Calu3 (cell line): ENCODE measurements at regions not wholly inside any gene's neighbourhood (a gene's known extent, or its start where the extent isn't known, plus 50 kb on each side); places are given as distances from the start of the nearest gene placed in this dataset.

ENCODE experiments used
- BruUV-seq: library from RNA; stranded (reverse); fragments of 400-500 nt; replicated peaks from 2 replicates; lab custom pipeline; 2021; lab: Mats Ljungman, UMichigan
- CTCF ChIA-PET: fragments of 300-600 bp; sonication (Branson Sonifier 250); formaldehyde crosslinking; loops from one replicate; lab custom pipeline; 2022; ENCODE audit warnings: antibody characterized with exemption; lab: Charles Lee
- DNase-seq: peaks from one replicate; pipeline ENCODE4 v3.0.0; 2022
- H3K27ac Mint-ChIP-seq: one replicate; pipeline ENCODE4 v1.8.0; 2022; ENCODE audit warnings: mixed read lengths; ENCODE audit not compliant: unreplicated experiment
- H3K27me3 Mint-ChIP-seq: one replicate; pipeline ENCODE4 v1.8.0; 2022; ENCODE audit warnings: mixed read lengths; ENCODE audit not compliant: unreplicated experiment
- H3K36me3 Mint-ChIP-seq: one replicate; pipeline ENCODE4 v1.8.0; 2022; ENCODE audit warnings: mild to moderate bottlenecking, moderate library complexity, mixed read lengths; ENCODE audit not compliant: insufficient read depth, unreplicated experiment
- H3K4me1 Mint-ChIP-seq: one replicate; pipeline ENCODE4 v1.8.0; 2022; ENCODE audit warnings: mild to moderate bottlenecking, low read depth, mixed read lengths; ENCODE audit not compliant: unreplicated experiment
- H3K4me3 Mint-ChIP-seq: one replicate; pipeline ENCODE4 v1.8.0; 2022; ENCODE audit warnings: mild to moderate bottlenecking, low read depth, moderate library complexity, mixed read lengths; ENCODE audit not compliant: unreplicated experiment
- H3K9me3 Mint-ChIP-seq: one replicate; pipeline ENCODE4 v1.8.0; 2022; ENCODE audit warnings: low read depth, mixed read lengths; ENCODE audit not compliant: unreplicated experiment
- intact Hi-C: fragments of 100-400 bp; cut with micrococcal nuclease; formaldehyde crosslinking; loops from one replicate; pipeline ENCODE4 v1.10.0; 2022; ENCODE audit not compliant: unreplicated experiment
- TF ChIP-seq, protein P1 (sequence below): fragments of 200-600 bp; IDR thresholded peaks from one replicate; pipeline ENCODE4 v1.8.0; 2022; ENCODE audit warnings: antibody characterized with exemption; ENCODE audit not compliant: unreplicated experiment

GRCh38 chr6:28725890-28726348 is 197.9 kb downstream of the TRIM27 start:
- Mint-ChIP-seq H3K4me3 (no peak overlapping the region), H3K36me3 (peaks cover 17% of the 10 kb centered on the region), H3K27me3 (peaks cover under 1% of the 10 kb centered on the region), H3K9me3 (no peaks in the 10 kb centered on the region), H3K4me1 (no peaks in the 10 kb centered on the region), H3K27ac (no peak overlapping the region)
- intact Hi-C loops, result loop anchor here (10.0 kb wide), 1 partner anchor 219 kb away; no protein-coding TSS in a partner anchor
- TF ChIP-seq, protein P1, sequence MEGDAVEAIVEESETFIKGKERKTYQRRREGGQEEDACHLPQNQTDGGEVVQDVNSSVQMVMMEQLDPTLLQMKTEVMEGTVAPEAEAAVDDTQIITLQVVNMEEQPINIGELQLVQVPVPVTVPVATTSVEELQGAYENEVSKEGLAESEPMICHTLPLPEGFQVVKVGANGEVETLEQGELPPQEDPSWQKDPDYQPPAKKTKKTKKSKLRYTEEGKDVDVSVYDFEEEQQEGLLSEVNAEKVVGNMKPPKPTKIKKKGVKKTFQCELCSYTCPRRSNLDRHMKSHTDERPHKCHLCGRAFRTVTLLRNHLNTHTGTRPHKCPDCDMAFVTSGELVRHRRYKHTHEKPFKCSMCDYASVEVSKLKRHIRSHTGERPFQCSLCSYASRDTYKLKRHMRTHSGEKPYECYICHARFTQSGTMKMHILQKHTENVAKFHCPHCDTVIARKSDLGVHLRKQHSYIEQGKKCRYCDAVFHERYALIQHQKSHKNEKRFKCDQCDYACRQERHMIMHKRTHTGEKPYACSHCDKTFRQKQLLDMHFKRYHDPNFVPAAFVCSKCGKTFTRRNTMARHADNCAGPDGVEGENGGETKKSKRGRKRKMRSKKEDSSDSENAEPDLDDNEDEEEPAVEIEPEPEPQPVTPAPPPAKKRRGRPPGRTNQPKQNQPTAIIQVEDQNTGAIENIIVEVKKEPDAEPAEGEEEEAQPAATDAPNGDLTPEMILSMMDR, result no peak
- peak; percentile 38 for DNase-seq
- CTCF ChIA-PET, result no interaction called here
- BruUV-seq, result no TSS peak

GRCh38 chr6:28726569-28727309 is 197.0 kb downstream of the TRIM27 start:
- no peak for DNase-seq
- no peak overlapping the region for H3K4me3 Mint-ChIP-seq
- H3K27ac Mint-ChIP-seq, result no peak overlapping the region
- intact Hi-C loops, result loop anchor here (10.0 kb wide), 1 partner anchor 218 kb away; no protein-coding TSS in a partner anchor
- CTCF ChIA-PET, result interaction anchor here (0.6 kb wide), 1 partner anchor 50 kb away, joined by 3 read pairs; no protein-coding TSS in a partner anchor
- BruUV-seq, result no TSS peak
- H3K9me3 Mint-ChIP-seq, result no peaks in the 10 kb centered on the region
- TF ChIP-seq, protein P1, result no peak
- peaks cover 9% of the 10 kb centered on the region for H3K27me3 Mint-ChIP-seq
- no peaks in the 10 kb centered on the region for H3K4me1 Mint-ChIP-seq
- H3K36me3 Mint-ChIP-seq, result peaks cover 17% of the 10 kb centered on the region

GRCh38 chr6:28727559-28728211 is 196.1 kb downstream of the TRIM27 start:
- TF ChIP-seq, protein P1, result no peak
- Mint-ChIP-seq H3K27ac (peak overlapping the region; percentile 96), H3K27me3 (peaks cover 18% of the 10 kb centered on the region), H3K9me3 (no peaks in the 10 kb centered on the region), H3K36me3 (peaks cover 17% of the 10 kb centered on the region), H3K4me1 (no peaks in the 10 kb centered on the region), H3K4me3 (peak overlapping the region; percentile 87)
- no TSS peak for BruUV-seq
- CTCF ChIA-PET, result interaction anchor here (0.7 to 1.5 kb wide), 4 partner anchors 54 to 1364 kb away, joined by 3 to 4 read pairs (median 3); no protein-coding TSS in a partner anchor
- intact Hi-C loops, result loop anchor here (2.0 to 10.0 kb wide), 2 partner anchors 19 to 217 kb away; no protein-coding TSS in a partner anchor
- no peak for DNase-seq

DNA sequence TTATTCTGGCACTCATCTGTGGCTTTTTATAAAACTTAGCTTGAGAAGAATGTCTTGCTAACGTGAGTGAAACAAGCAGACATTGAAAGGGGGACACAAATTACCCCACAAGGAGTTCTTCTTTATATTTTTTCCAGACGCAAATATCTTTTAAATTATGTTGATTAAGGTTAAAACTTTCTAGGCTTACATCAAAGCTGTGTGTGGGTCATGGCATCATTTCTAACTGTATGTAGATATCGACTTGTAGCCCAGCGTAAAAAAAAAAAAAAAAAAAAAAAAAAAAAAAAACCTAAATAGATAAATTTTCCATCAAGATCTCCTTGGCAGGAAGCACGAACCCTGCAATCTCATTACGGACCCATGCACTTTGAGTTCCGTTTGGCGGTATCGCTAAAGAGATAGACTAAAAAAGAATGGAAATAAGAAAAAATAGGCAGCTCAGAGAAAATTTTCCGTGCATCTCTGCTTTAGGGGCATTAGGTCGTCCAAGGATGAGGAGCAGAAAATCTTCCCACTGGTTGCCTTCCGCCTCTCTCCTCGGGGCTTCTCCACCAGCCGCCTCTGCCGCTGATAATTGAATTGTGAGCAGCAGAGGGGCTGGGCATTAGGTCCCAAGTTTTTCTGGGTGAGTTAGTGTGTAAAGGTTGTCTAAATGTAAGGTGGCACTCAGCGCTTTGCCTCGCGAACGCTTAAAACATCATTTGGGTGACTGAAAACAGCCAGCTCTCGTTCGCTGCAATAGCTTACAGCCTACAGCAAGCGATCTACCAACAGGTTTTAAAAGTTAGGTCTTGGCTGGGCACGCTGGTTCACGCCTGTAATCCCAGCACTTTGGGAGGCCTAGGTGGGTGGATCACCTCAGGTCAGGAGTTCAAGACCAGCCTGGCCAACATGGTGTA is 194.0 kb downstream of the TRIM27 start:
- no peaks in the 10 kb centered on the region for H3K4me1 Mint-ChIP-seq
- TF ChIP-seq, protein P1, result no peak
- H3K36me3 Mint-ChIP-seq, result peaks cover 17% of the 10 kb centered on the region
- CTCF ChIA-PET, result interaction anchor here (0.7 to 1.5 kb wide), 4 partner anchors 10 to 252 kb away, joined by 3 to 5 read pairs (median 4); no protein-coding TSS in a partner anchor
- H3K4me3 Mint-ChIP-seq, result peak overlapping the region; percentile 87
- DNase-seq, result no peak
- intact Hi-C loops, result loop anchor here (2.0 to 10.0 kb wide), 2 partner anchors 17 to 215 kb away; no protein-coding TSS in a partner anchor
- H3K9me3 Mint-ChIP-seq, result no peaks in the 10 kb centered on the region
- peak overlapping the region; percentile 96 for H3K27ac Mint-ChIP-seq
- BruUV-seq, result no TSS peak
- peaks cover 35% of the 10 kb centered on the region for H3K27me3 Mint-ChIP-seq
